GM06990 (cell line): ENCODE measurements at regions not wholly inside any gene's neighbourhood (a gene's known extent, or its start where the extent isn't known, plus 50 kb on each side); places are given as distances from the start of the nearest gene placed in this dataset.

Experiments
- DNase-seq: peaks from one replicate; pipeline ENCODE4 v3.0.0-alpha.2; 2011; ENCODE audit not compliant: insufficient read length; ENCODE audit errors: extremely low read depth
- H3K27me3 ChIP-seq: replicated peaks from 2 replicates; pipeline ENCODE4 v1.6.0; 2011; ENCODE audit warnings: low read length; ENCODE audit not compliant: control insufficient read depth, insufficient read depth
- H3K36me3 ChIP-seq: 2 replicates; pipeline ENCODE4 v1.5.1; 2011; ENCODE audit warnings: low read length; ENCODE audit not compliant: control insufficient read depth, insufficient read depth
- H3K4me3 ChIP-seq: replicated peaks from 2 replicates; pipeline ENCODE4 v1.5.1; 2011; ENCODE audit warnings: low read depth, mild to moderate bottlenecking, control low read depth, low read length
- CTCF ChIP-seq: IDR thresholded peaks from 2 replicates; pipeline ENCODE4 v1.5.1; 2011; ENCODE audit warnings: low read length, control low read depth, mild to moderate bottlenecking, inconsistent platforms; ENCODE audit not compliant: insufficient read depth, poor library complexity, severe bottlenecking

GRCh38 chr2:515441-516127, 161.6 kb downstream of the TMEM18 start:
- no peaks in the 10 kb centered on the region for H3K36me3 ChIP-seq
- no peak overlapping the region for H3K4me3 ChIP-seq
- no peak for TF ChIP-seq CTCF
- no peaks in the 10 kb centered on the region for H3K27me3 ChIP-seq
- DNase-seq: no peak

DNA sequence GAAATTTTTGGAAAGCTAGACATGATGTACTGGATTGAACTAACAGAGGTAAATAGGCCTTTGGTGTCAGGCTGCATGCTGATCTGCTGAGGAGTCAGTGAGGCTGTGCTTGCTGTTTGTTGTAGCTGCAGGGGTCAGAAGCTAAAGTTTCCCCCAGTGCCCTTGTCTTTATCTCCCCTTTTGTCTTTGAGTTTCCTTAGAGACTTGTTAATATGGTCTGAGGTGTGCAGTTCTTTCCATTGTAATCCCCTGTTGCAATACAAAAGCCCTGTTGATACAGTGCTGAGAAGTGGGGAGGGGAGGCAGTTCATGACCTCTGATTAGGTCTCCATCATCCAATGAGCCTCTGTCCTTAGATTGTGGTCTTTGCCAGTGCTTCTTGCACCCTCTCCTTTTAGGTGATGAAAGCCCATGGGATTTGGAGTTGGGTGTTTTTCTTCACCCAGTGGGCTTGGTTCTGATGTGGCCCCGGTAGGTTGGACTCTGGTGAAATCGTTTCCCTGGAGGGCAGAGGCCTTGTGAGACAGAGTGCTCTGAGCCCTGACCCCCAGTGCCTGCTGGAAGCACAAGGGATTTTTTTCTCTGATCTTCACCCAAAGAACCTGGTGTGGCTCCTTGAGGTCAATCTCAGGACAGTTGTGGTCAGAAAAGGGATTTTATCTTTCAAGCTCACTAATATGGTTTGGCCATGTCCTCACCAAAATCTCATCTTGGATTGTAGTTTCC, 163.1 kb downstream of the TMEM18 start:
- H3K4me3 ChIP-seq: no peak overlapping the region
- no peak for TF ChIP-seq CTCF
- H3K36me3 ChIP-seq: no peaks in the 10 kb centered on the region
- DNase-seq: no peak
- H3K27me3 ChIP-seq: no peaks in the 10 kb centered on the region

- no peak for TF ChIP-seq CTCF
- Histone ChIP-seq H3K4me3 (no peak overlapping the region), H3K36me3 (no peaks in the 10 kb centered on the region), H3K27me3 (no peaks in the 10 kb centered on the region)
- no peak for DNase-seq
These were observed 166.4 kb downstream of the TMEM18 start for GRCh38 chr2:510839-511238.

- H3K27me3 ChIP-seq: no peaks in the 10 kb centered on the region
- H3K4me3 ChIP-seq: no peak overlapping the region
- no peak for TF ChIP-seq CTCF
- no peaks in the 10 kb centered on the region for H3K36me3 ChIP-seq
- DNase-seq: no peak
These were observed 167.3 kb downstream of the TMEM18 start for GRCh38 chr2:509888-510287.

DNA sequence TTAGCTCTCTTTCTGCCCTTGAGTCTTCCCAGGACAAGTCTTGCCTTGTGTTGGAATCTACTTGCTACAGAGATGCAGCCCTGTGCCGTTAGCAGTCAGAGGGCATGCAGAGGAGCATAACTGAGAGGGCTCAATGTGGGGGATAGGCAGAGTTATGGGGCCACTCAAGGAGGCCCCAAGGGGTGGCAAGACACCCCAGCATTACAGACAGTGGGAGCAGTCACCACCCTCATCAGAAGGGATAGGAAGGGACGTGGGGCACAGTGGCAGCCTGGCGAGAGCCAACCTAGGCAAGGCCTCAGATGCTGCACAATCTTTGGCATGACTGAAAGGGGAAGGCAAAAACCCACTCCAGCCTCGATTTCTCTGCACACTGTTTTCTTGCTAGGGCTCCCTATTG, 169.1 kb downstream of the TMEM18 start:
- TF ChIP-seq CTCF: no peak
- H3K36me3 ChIP-seq: no peaks in the 10 kb centered on the region
- H3K4me3 ChIP-seq: no peak overlapping the region
- no peaks in the 10 kb centered on the region for H3K27me3 ChIP-seq
- no peak for DNase-seq
